CD4-positive, alpha-beta T cell treated with Interleukin-12 subunit alpha and Interleukin-12 subunit beta, for 1 hour (primary cell): ENCODE measurements at regions not wholly inside any gene's neighbourhood (a gene's known extent, or its start where the extent isn't known, plus 50 kb on each side); places are given as distances from the start of the nearest gene placed in this dataset.

Experiments used
- DNase-seq: peaks from one replicate; pipeline ENCODE4 v3.0.0-alpha.2; 2020

- no peak for DNase-seq
Measured at GRCh38 chr7:93015779-93016481, 101.8 kb downstream of the SAMD9 start.

DNA sequence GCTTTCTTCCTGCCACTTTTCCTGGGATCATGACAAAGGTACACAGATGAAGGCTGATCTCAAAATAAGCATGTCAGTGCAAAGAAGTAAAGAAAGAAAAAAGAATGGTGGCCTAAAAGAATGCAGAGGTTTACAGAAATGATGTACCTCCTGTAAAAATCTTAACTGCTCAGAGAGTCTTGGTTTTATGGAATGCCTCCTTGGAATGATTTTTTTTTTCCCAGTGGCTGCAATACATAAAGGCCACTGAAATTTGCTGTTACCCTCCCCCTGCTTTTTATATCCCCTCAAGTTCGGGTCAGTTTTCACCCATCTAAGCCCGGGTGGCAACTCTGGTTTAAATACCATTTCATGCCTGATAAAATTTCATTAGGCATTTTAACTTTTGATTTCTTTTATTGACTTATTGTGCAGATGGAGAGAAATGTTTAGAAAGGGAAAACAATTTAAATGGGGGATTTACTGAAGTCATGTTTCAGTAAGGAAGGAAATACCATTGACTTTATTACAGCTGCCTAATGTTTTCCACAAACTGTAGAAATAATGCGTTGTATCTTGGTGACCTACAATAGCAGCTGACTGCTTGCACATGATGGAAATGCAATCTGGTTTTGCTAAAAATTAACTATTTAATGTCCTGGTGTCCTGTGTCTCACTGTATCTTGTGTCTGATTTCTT, 102.5 kb downstream of the SAMD9 start:
- DNase-seq, result no peak

DNA sequence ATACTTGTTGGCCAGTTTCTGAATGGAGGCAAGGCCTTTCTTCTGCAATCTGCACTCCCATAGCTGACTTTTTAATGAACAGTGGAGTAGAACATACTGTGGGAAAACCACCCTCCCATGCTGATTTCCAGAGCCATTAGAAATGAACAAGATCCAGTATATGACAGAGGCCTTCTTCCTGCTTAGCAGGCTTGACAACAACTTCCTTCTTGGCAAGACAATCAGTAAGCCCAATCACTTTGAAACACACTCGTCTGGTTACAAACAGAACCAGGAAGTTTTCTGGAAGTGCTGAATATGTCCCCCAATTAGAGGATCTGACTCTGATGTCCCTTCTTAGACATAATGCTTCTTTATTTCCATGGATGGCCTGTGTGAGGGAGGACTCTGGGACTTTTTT, 103.4 kb downstream of the SAMD9 start:
- DNase-seq, result no peak

DNA sequence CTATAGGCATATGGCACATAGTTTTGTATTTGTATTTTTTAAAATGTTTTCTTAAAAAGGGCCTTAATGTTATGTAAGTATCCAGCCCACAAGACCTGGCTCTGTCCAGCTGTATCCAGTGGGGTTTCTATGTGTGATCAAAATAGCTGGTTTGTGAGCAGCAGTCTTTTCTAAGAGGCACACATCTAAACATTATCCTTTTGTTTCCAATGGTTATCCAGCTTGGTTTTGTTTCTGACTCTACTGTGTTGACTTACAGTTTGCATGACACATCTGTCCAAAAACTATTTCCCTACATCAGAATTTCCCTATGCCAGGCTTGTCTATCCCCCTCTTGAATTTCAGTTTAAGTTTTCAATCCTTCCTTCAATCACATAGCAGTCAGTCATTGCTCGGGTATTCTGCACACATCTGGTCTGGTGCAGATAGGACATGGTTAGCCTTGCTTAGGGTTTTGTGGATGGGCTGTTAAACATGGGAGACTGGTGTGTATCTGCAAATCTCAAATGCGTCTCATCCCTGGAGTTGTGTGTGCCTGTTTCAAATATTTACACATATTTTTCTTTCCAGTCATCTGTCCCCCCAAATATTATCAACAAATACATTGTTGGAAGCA, 104.2 kb downstream of the SAMD9 start:
- DNase-seq, result no peak

DNA sequence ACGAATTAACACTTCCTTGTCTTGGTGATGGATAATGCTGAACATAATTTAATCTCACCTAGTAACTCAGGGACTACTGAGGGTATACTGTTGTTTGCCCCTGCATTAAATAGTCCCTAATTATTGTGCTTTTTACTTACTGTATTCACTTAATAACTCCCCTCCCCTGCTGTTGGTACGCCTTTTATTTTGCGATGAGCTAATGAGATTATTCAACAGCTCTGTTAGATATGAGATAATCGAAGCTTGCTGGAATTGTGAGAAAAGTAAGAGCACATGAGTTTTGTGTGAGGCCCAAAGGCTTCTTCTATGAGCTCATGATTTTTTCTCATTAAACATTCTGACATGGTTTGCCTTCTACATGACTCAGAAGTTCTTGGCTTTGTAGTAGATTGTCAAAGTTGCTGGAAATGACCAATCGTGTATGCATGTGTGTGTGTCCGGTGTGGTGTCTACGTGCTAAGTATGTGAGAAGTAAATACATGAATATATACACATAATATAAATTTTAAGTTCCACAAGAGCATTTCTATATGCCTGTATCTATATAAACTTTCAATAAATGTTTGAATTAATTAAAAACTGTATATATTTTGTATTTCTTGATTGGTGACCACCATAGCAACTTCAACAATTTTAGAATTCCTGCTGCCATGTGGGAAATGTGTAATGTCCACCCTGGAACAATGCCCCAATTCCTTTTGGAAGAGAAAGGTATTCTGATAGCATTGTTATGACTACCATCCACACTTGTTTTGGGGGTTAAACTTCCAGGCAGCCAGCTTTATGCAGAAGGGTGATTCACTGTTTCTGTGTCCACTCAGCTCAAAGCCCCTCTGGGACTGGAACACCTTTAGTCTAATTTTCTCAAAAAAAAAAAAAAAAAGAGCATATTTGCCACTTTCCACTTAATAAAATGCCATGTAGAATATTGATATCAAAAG, 106.2 kb downstream of the SAMD9 start:
- DNase-seq, result no peak

GRCh38 chr7:93008833-93009232, 108.9 kb downstream of the SAMD9 start:
- no peak for DNase-seq

GRCh38 chr7:93006480-93007095, 111.2 kb downstream of the SAMD9 start:
- DNase-seq, result no peak

GRCh38 chr7:93004906-93005305, 112.9 kb downstream of the SAMD9 start:
- no peak for DNase-seq

- no peak for DNase-seq
Measured at GRCh38 chr7:92997719-92998118, 120.1 kb downstream of the SAMD9 start.

DNA sequence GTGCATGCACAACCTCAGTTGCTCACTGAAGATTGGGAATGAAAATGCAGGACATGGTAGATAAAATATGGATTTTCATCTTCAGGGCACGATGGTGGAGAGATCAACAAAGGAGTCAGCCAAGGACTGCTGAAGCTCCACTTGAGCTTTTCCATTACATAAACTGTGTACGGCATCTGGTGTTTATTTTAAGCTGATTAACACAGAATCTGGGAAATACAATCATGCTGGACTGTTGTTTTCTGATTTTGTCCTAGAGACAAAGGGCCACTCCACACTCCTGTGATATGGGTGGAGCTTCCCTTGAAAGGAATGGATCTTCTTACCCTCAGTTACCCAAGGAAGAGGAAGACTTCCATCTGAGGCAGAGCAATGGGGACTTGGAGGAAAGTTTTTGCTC, 120.6 kb downstream of the SAMD9 start:
- DNase-seq, result no peak

- DNase-seq, result no peak
Measured at GRCh38 chr7:92994901-92995300, 122.9 kb downstream of the SAMD9 start.

- DNase-seq, result no peak
Measured at GRCh38 chr7:92992932-92993331, 124.8 kb downstream of the SAMD9 start.

DNA sequence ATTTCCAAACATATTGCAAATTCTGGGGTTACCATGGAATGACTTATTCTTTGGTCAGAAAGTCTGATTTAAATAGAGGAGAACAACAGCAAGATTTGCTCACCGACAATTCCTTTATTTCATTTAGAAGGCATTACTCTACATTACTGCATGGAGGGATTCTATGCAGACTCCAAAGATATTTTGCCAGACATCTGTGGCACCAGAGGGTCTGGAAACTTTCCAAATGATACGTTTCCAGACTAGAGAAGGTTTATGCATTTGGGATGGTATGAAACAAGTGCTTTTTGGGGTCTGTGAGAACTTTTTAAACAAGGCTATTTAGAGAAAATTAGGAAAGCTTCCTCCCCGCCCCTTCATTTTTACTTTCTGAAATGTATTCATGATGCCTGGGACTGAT, 125.3 kb downstream of the SAMD9 start:
- DNase-seq, result no peak

DNA sequence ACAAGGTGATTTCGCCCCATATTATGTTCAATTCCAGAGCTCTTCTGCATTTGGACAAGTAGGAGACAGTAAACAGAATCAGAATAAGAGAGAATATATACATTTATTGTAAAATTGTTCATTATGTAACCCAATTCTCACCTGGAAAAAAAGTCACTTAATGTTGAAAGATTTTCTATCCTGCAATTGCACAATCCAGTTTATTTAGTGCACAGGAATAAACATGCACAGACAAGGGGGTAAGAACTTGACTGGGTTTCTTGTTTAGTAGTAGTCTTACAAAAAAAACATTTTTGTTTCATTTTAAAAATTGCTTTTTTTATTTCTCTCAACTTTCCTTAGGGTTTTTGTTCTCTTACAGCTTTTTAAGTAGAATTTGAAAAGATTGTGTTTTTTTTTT, 126.6 kb downstream of the SAMD9 start:
- no peak for DNase-seq

GRCh38 chr7:92988941-92989545, 128.7 kb downstream of the SAMD9 start:
- no peak for DNase-seq

DNA sequence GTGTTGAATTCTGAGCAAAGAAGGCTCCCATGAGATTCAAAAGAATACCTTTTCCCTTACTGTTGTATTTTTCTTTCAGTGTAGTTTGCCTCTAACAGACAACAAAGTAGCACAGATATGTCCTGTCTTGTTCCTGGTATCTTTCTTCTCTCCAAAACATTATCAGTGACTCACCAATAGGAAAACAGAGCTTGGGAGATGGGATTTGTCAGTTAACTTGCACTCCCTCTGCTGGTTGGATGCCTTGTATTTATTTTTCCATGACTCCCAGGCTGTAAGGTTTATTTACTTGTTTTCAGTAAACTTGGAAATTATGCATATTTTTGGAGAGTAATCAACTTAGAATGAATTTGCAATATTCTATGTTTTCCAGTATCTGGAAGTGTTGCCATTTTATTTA, 129.7 kb downstream of the SAMD9 start:
- no peak for DNase-seq

DNA sequence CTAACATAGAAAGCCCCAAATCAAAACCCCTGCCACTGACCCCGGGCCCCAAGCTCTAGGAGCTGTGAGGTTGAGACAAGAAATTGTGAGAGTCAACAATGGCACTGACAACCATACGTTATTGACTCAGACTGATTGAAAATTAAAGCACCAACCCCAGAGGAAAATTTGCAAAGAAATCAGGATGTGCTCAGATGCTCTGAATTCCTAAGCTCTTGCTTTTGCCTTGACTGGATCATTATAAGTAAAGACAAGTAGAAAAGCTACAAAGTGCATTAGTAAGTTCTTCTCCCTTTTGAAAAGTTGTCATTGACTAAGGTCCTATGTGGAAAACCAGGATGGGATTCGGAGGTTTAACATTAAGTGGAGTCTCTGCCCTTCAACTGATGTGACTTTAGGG, 130.2 kb downstream of the SAMD9 start:
- no peak for DNase-seq

DNA sequence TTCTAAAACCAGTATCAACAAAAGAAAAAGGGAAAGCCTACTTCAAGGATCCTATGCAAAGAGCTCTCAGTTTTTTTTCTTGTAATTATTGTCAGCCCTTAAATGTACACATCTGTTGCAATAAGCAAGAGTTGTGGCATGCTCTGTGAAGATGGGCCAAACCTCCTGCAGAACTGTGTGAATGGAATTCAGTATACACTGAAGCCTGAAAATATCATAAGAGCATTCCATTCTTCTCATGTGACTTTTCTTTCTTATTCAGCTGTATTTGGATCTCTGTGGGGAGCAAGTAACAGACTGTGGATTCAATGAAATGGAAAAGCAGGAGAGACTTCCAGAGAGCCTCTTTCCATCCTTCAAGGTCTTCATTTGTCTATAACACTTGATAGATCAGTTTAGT, 130.7 kb downstream of the SAMD9 start:
- no peak for DNase-seq

GRCh38 chr7:92982928-92983327, 134.9 kb downstream of the SAMD9 start:
- no peak for DNase-seq

DNA sequence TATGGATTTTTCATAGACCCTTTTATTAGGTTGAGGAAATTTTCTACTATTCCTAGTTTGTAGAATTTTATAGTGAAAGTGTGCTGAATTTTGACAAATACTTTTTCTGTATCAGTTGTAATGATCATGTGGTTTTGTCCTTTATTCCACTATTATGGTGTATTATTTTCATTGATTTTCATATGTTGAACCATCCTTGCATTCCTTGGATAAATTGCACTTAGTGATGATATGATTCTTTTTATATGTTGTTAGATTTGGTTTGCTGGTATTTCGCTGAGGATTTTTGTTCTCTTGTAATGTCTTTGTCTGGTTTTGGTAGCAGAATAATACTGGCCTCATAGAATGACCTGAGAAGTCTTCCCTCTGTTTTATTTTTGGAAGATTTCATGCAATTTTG, 140.6 kb upstream of the CDK6 start:
- no peak for DNase-seq

DNA sequence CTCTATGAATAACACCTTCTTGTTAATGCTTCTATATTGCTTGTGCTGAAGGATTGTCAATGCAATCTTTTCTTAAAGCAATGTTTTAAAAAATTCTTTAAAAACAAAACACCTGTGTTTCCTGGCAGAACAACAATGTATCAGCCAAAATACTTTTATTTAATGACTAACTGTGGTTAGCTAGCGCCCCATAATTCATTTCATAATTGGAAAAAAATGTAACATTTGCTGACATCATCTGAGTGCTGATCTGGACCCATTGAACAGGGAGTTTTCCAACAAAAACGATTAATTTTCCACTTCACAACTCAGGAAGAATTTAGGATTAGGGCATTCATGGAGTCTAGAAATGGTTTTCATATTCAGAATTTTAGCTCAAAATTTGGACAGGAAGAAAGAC, 137.6 kb upstream of the CDK6 start:
- DNase-seq, result no peak

- no peak for DNase-seq
Measured at GRCh38 chr7:92973293-92973731, 136.9 kb upstream of the CDK6 start.
